ENCODE measurements at regions not wholly inside any gene's neighbourhood (a gene's known extent, or its start where the extent isn't known, plus 50 kb on each side); places are given as distances from the start of the nearest gene placed in this dataset.

DNA sequence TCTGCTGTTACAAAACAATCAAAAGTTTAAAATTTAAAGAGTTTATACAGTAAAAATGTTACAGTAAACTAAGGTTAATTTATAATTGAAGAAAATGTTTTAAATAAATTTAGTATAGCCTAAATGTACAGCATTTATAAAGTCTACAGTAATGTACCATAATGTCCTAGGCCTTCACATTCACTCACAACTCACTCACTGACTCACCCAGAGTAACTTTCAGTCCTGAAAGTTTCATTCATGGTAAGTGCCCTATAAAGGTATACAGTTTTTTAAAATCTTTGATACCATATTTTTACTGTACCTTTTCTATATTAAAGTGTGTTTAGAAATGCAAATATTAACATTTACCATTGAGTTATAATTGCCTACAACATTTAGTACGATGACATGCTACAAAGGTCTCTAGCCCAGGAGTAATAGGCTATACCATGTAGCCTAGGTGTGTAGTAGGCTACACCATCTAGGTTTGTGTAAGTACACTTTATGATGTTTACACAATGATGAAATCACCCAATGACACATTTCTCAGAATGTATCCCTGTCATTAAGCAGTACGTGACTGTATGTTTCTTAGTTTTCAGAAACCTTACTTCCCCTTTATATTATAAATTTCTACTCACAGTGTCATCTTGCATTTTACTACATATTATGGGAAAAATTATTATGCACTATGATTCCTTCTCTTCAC is 320.8 kb downstream of the ADAM29 start:
- no peak overlapping the region; the same call in 1 of the 2 replicates for H3K27ac ChIP-seq
- TF ChIP-seq ZFX (IDR thresholded peaks at IDR 0.05; ENCODE audit: borderline replicate concordance) (no peak), CTCF (IDR thresholded peaks at IDR 0.05) (no peak)

DNA sequence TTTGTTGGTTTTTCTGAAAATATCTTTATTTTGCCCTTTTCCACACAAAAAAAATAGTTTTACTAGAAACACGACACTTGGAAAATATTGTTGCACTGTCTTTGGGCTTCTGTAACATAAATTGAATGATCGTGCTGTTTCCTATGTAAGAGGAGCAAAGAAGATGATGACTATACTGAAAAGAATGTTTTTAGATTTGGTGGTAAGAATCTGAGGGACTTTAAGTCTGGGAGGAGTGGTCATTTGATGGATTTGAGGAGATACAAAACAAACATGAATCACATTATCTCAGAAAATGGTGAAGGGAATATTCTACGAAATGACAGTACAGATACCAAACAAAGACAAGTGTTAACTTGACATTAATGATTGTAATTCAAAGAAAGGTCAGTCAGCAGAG is 328.8 kb downstream of the ADAM29 start:
- TF ChIP-seq CTCF (IDR thresholded peaks at IDR 0.05) (no peak), ZFX (IDR thresholded peaks at IDR 0.05; ENCODE audit: borderline replicate concordance) (no peak)
- no peak overlapping the region for H3K27ac ChIP-seq

DNA sequence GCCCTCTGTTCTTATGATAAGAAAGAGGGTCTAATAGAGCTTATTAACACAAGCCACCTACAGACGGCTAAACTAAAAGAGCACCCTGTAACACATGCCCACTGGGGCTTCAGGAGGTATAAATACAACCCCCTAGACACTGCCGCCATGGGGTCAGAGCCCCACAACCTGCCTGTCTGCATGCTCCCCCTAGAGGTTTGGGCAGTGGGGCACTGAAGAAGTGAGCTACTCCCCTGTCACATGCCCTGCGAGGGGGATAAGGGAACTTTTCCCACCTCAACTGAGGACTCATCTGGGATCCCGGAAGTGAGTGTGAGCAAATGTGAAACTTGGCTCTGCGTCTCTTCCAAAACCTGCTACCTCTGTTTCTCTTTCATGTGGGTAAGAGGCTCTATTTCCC is 334.5 kb downstream of the ADAM29 start:
- TF ChIP-seq ZFX (IDR thresholded peaks at IDR 0.05; ENCODE audit: borderline replicate concordance) (no peak), CTCF (IDR thresholded peaks at IDR 0.05) (no peak)
- H3K27ac ChIP-seq = no peak overlapping the region

DNA sequence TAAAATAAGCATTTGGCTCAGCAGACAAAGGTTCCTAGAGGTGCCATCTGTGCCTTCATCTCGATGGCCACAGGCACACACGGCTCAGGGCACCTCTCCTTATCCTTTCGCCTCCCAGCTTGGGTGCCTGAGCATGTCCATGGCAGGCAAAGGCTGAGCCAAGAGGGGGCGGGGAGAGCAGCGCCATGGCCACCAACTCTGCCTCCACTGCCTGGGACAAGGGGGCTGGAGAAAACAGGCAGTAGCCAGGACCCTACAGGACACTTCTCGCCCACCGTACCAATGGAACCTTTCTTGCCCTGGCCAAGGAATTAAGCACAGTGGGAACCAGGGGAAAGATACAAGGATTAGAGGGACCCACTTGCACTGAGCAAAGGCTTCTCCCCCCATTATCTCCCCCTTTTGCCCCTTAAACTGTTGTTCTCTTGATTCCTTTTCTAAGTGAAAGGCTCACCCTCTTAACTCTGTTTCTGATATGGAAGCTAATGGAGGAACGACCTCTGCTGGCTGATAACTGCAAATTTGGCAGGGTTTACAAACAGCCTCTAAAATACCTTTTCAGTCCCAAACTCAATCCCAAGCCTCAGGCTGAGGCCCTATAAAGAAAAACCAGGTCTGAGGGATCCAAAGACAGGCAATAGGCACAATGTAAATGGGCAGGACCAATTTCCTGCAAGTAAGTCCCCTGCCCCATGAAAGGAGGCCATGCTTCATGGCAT is 335.2 kb downstream of the ADAM29 start:
- no peak overlapping the region for H3K27ac ChIP-seq
- TF ChIP-seq ZFX (IDR thresholded peaks at IDR 0.05; ENCODE audit: borderline replicate concordance) = no peak
- TF ChIP-seq CTCF (IDR thresholded peaks at IDR 0.05) = peak; percentile 61

DNA sequence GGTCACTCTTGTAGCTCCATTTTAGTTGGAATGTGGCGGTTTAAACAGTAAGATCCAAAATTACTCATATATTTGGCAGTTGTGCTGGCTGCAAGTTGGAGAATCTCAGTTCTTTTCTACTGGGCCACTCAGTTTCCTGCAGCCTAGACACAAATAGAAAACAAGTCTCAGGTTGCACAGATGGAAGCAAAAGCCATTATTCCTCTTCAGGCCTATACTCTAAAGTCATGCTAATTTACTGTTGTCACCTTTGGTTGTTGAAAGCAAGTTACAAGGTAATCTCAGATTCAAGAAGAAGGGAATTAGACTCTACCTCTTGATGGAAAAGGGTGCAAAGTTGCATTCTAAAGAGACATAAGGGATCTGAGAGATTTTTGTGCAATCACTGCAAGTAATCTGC is 345.4 kb downstream of the ADAM29 start:
- TF ChIP-seq CTCF (IDR thresholded peaks at IDR 0.05) = no peak
- no peak for TF ChIP-seq ZFX (IDR thresholded peaks at IDR 0.05; ENCODE audit: borderline replicate concordance)
- H3K27ac ChIP-seq = no peak overlapping the region

DNA sequence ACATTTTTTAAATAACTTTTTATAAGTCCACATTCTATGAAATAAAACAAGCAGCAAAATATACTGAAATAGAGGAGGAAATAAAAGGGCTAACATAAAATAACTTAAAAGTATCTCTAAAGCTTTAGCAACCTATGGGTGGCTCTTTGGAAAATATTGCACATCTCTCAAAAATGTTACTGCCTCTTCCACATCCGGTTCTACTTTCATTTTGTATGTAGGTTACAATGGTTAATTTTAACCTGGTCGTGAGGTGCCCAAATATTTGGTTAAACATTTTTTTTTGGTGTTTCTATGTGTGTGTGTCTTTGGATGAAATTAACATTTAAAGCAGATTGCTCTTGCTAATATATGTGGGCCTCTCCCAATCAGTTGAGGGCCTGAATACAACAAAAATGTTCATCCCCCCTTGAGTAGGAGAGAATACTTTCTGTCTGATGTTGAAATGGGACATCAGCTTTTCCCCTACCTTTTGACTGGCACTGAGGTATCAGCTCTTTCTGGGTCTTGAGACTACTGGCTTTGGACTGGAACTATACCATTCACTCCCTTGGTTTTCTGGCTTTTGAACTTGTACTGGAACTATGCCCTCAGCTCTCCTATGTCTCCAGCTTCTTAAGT is 353.0 kb downstream of the ADAM29 start:
- no peak for TF ChIP-seq CTCF (IDR thresholded peaks at IDR 0.05)
- no peak for TF ChIP-seq ZFX (IDR thresholded peaks at IDR 0.05; ENCODE audit: borderline replicate concordance)
- no peak overlapping the region for H3K27ac ChIP-seq

Data from 22Rv1 (cell line).